DMS53 treated with DMSO at 0.1 percent for 48 hours (cell line): ENCODE measurements at regions not wholly inside any gene's neighbourhood (a gene's known extent, or its start where the extent isn't known, plus 50 kb on each side); places are given as distances from the start of the nearest gene placed in this dataset.

Source experiments
- DNase-seq: peaks from one replicate; lab custom pipeline; 2025; ENCODE audit not compliant: unreplicated experiment; lab: John Stamatoyannopoulos, UW

DNA sequence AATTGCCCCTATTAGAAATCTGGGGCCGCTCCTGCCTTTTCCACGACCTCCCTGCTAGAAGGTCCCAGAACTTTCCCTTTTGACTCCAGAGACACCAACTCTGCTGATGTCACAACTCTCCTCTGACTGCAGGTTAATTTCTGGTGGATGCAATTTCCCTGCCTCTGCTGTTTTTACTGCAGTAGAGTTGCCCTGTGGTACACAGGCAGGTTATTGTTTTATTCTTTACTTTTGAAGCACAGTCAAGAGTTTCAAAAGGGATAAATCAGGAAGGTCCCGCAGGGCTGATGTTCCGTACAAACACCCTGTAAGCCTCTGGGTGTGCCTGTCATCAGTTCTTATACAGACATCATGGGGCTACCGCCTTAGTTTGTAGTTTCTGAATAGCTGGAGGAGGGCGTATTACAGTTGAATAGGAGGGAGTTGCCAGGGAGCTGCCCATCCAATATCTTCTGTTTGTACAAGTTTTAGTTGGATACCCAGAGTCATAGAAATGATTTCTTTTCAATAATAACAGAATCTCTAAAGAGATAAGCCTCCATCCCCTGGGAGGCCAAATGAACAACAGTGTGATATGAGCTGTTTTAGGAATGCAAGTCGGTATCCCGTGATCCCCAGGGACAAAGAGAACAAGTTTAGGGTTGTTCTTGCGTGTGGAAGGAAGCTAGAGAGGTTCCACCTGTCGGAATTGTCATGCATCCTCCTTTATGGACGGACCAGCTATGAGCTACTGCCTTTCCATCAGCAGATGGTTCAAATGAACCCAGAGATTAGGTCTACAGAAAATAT is 108.4 kb upstream of the COPS8 start:
- no peak for DNase-seq

DNA sequence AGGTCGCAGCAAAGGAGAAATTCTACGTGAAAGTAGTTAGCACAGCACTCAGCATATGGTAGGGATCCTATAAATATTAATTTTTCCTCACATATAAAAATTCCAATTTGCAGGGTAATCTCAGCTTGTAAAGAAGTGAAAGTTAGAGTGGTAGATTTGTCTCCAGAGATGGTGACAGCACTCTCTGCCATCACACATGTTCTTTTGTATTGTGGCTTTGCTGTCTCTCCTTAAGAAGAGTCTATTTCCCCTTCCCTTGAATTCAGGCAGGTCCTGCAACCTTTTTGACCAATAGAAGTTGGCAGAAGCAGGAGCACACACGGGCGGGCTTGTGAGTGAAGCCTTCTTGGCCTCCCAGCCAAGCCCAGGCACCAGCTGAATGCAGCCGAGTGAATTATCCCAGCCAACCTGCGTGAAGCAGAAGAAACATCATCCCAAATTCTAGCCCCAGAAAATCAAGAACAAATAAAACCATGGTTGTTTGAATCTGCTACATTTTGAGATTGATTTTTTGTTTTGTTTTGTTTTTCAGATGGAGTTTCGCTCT is 107.8 kb upstream of the COPS8 start:
- no peak for DNase-seq

DNA sequence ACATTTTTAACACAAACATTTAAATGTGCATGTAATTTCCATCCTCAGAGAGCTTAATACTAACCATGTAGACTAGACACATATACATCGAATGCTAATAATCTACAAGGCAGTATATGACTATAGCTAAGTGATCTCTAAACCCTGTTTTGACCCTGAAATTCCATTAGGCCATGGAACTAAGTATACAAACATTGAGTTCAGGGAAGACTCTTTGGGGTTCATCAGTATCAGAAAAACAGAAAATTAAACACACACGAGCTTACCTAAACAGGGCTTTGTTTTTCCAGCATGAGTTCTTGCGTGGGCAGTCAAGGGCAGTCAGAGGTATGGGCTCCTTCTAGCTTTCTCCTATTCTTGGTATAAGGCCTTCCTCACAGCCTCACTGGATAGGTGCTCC is 106.0 kb upstream of the COPS8 start:
- DNase-seq = no peak

DNA sequence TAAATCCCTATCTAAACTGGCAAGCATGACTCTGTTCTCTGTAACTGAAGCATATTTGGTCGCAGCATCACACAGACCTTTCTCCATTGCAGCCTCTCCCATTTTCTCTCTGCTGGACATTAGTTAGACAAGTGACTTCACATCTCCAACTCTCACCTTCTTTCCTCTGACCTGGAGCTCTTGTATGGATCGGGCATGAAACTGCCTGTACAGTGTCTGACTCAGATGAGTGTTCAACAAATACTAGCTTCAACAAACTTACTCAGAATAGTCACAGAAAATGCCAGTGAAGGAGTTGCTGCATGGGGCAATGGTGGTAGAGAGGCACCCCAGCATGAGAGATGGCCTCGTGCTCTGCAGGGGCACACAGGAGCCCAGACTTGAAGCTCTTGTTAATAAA is 104.7 kb upstream of the COPS8 start:
- DNase-seq = no peak

DNA sequence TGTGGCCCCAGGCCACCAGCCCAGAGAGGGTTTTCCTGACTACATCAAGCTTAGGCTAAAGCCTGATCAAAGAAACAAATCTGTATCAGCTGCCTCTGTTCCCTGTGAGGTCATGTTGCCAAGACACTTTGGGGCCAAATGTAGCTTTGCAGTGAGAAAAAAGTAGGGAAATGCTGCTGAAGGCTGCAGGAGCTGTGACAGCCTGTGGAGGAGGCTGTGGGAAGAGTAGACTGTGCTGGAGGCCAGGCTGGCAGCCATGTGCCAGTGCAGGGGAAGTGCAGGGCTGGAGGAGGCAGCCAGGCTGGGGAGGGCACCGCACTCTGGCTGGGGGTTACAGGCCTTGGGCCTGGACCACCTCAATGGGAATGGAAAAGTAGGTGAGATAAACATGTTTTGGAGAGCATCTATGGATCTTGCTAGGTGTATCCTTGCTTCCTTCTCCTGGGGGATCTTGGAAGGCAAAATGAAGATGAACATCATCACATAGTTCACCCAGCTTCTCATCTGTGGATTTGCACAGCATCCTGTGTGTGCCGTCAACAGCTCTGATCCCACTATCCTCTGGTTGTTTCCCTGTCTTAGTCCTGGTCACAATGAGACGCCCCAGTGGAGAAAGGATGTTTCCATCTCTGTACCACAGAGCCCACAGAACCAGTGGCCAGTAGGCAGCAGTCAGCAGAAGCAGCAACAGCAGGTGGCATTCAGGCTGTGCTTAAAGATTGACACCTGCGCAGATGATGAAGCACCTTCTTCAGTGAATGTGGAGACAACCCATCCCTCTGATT is 103.8 kb upstream of the COPS8 start:
- DNase-seq = no peak

DNA sequence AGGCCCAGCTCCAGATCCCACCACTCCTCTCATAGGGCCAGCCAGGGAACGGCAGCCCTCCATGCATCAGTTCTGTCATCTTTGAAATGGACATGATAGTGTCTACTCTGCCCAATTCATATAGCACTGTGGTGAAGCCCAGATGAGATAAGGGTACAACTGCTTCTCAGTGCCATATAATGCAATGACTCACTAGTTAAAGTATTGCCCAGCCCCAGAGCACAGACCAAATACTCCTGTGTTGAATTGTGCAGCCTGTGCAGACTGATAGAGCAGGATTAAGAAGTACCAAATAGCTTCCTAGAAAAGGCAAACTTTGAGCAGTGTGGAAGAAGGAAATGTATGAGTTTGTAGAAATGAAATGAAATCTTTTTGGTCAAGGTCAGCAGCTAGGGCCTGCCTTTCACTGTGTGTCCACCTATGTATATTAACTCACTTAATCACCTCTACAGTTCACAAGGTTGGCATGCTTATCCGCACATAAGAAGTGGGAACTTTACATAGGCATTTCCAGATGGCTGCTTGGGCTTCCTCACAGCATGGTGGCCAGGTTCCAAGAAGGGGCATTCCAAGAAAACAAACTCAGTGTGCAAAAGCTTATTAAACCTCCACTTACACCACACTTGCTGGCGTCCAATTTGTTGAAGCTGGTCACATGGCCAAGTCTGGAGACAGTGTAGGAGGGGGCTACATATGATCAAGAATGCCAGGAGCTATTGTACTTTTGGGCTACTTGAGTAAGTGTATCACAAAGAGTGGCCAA is 102.8 kb upstream of the COPS8 start:
- no peak for DNase-seq

DNA sequence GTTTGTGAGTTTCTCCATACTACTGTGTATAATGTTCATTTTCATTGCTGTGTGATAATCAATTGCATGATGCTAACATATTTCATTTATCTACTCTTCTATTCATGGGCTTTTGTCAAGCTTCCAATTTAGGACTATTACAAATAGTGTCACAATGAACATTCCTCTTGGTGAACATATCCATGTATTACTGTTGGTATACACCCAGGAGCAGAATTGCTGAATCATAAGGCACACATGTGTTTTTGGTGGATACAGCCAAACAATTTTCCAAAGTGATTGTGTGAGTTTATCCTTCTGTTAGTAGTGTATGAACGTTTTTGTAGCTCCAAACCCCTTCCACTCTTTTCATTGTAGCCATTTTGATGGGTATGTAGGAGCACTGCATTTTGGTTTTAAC is 101.6 kb upstream of the COPS8 start:
- no peak for DNase-seq

DNA sequence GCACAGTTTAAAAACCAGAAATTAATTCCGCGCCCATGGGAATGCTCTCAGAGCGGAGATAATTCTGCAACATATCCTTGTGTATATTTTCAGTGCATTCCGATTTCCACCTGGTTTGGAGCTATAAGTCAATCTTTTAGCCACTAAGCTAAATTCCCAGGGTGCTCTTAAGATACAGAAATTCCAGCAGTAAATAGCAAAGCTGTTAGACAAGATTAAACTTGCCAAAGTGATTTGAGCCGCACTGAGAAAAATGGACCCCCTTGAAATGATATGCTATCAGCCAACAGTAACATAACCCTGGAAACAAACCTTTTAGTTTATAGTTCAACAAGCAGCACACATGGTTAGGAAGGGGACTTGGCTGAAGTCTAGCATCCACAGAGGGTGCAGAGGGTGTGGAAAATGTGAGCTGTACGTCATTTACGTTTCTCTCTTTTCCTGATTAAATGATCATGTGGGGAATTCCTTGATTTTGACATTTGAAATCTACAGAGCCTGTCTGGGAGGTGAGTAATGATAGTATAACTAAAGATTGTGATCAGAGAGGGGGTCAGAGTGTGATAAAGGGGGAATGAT is 99.8 kb upstream of the COPS8 start:
- no peak for DNase-seq

DNA sequence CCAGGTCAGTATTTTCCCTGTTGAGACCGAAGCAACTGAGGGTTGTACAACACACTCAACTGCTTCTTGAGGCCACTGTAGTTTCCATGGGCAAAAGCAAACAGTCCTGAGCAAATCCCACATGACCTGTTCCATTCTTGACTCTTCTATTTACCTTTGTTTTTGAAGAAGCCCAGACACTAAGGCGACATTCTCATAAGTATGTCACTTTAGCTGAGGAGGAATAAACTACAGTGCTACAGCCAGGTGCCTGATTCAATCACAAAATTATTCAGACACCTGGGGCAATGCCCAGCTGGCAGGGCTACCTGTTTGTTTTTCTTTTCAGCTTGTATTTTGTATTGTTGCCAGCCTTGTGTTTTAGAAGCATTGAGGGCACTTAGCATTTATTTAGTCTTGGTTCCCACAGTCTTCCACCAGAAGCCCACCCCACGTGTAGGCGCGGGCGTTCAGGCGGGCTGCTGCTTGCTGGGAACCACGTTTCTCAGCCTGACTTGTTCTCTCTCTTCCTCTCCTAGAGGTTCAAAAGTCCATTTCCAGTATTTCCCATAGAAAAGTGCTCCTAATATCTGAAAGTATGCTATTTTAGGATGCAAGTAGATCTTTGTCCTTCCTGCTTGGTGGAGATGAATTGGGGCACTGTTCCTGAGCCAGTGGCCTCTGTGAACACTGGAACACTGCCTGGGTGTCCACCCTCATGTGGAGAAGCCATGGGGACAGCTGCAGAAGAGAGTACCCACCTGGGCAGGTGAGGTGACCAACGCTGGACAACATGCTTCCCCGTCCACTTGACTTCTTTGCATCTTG is 99.0 kb upstream of the COPS8 start:
- DNase-seq = peak; percentile 28

DNA sequence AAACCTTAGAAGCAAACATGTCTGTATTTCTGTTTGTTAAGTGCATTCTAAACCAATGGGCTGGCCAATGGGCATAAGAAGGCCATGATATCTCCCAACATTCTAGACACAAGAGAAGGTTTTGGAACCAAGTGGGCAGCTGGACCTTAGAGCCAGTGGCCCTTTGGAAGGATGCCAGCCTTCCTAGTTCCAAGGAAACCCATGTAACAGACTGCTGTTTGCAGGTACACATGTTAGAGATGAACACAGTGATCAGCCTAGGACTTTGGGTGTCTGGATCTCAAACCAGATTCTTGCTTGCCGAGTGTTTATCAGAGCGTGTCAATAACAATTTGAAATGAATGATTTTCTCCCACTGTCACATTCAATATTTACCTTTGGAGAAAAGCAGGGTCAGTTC is 97.5 kb upstream of the COPS8 start:
- DNase-seq = no peak

DNA sequence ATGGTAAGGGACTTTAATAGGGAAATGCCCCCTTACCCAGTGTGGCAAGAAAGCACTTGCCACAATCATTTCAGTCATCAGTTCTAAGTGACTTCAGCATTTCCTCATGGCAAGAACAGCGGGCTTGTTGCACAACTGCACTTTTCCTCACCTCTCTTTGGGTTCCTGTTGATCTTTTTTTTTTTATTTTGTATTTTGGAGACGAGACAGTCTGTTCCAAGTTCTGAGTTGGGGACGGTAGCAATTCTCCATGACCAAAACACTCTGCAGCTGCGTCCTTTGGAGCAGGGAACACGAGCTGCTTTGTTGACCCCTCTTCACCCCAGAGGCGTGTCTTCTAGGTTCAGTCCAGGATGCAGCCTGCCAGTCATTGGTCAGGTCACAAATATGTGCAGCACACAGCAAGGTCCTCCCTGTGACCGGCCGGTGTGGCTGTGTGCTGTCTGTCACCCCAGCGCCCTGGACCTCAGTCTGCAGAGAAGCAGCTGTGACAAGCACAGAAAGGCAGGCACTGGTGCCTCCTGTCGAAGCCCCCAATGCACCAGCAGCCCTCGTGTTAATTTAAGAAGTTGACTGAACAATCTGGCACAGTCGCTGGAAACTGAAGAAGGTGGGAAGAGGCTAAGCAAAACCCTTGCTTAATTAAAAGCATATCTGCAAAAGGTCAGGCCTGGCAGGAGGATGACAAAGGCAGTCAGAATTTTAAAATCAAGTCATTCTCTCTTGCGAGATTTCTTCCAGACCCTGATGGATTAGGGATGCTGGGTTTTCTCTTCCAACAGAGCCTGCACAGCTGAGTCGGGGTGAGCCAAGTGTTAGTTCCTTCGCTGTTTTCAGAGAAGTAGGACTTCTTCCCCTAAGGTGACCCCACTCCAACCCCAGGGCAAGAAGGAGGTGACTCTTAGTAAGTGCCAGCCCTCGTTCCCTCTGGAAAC is 96.7 kb upstream of the COPS8 start:
- no peak for DNase-seq

DNA sequence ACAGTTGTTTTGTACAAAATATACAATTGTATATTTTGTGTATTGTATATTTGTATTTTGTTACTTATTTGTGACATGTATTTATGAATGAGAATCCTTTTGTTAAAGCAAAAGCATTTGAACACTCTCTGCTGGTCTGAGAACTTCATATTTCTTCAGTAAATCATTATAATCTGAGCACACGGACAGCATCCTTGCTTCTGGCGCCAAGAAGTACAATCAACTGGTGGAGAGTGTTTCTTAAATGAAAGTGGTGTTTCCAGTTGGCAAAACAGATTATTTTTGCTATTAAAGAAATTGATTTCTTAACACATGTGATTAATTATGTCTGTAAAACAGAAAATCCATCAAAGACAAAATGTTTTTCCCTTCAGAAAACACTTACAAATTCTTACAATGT is 95.1 kb upstream of the COPS8 start:
- no peak for DNase-seq

DNA sequence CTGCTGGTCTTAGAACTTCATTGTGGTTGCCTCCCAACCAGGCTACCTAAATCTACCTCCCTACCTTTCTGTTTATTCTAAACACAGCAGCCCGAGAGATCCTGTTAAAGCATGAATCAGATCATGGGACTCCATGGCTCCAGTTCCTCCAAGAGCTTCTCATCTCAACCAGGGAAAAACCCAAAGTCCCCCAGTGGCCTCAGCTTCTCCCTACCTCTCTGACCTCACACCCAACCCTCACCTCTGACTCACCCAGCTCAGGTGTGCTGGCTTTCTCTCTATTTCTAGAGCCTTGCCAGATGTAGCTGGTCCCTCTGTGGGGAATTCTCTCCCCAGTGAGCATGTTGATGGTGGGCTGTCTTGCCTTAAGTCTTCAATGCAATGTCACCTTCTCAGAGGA is 93.8 kb upstream of the COPS8 start:
- no peak for DNase-seq

DNA sequence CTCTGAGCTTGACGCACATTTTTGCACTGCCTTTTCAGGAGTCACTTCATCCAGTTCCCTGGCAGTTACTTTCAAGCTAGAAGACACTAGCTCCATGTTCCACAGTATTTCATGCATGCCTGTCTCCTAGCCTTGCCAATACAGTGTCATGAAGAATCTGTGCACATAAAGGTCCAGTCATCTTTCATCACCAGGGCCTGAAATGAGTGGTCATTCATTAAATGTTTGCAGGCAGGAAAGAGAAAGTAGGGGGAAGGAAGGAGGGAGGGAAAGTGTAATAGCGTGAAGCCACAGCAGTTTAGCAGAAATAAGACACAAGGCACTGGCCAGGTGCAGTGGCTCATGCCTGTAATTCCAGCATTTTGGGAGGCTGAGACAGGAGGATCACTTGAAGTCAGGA is 92.4 kb upstream of the COPS8 start:
- DNase-seq = no peak

DNA sequence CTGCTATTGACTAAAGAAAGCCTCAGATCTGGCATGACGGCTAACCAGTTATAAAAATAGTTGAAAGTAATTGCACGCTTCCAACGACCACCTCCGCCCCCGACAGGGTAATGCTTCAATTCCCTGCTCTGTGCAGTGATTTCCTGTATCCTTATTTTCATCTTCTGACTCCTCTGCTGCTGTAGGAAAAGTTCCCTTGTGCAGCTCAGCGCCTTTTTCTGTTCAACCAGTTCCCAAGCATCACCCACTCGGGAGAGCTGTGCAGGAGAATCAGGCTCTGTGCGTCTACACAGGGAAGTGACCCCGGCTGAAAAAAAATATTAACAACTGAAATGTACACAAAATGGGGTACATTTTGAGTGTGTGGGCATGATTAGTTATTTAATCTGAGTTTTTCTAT is 91.3 kb upstream of the COPS8 start:
- no peak for DNase-seq

DNA sequence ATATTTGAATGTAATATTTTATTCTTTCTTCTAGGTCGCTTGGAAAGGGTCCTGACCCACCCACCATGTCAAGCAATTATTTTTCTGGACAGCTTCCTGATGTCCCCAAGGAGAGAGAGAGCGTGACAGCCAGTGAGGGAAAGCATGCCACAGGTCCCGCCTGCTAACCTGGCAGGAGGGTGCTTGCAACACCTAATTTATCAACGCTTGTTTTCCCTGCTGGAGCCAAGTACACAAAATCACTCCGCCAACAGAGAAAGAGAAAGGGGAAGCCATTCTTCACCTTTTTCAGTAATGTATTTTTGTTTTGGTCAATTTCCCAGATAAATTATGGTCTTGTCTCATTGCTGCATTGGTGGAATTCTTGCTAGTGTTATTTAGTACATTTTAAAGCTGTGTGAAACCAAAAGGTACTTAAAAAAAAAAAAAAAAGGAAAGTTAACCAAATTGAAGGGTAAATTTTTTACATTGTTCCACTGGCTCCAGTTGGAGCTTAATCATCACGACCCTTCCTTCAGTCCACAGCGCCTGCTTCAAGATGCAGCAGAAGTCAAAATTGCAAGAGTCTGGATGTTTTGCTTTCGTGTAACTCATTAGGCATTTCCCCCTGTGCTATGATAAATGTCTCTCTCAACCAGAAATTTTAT is 88.5 kb upstream of the COPS8 start:
- DNase-seq = no peak

DNA sequence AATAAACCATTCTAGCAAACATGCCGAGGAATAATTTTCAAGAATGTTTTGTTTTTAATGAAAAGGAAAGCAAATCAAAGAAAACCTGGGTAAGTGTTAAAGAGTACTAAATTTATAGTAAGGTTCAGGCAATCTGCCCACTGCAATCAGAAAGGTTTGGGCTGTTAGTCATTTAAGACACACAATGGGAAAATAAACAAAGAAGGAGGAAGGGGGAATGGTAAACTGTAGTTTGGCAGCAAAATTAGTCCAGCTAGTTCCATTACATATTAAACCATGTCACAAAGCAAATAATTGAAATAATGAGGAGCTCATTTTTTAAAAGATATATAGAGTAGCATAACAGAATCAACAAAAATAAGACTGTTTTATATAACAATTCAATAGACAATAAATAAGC is 87.5 kb upstream of the COPS8 start:
- peak; percentile 18 for DNase-seq

DNA sequence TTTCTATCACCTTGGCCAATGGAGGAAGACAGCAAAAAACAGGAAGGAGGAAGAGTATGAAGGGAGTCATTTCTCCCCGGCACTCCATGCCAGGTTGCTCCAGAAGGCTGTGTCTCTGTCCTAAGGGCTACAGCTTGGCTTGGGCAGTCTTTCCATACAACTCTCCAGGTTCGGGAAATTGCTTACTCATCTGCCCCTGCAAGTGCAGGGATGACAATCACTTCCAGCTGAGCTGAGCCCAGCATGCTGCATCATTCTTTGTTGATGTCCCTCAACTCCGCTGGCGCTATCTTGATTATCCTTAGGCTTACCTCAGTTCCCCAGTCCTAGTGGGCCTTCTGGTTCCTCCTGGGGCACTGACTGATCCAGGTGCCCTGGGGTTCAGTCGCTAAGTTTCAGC is 86.9 kb upstream of the COPS8 start:
- no peak for DNase-seq

DNA sequence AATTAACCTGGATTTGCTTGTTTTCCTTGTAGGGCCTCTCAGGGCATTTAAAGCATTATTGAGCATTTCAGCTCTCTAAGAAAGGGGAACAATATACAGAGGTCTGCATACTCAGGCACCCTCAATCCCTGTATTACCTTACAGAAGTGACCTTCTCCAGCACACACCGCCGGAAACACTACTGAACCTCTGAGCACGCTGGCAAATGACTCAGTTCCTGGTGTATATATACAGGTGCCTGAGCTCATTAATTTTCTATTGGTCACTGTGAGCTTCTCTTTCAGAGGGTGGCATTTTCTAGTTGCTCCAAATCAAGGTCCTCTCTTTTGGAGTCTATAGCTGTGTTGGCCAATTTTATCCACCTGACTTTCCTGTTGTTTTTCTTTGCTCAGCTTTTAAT is 85.2 kb upstream of the COPS8 start:
- DNase-seq = no peak
